Activated CD4-positive, CD25-positive, alpha-beta regulatory T cell treated with anti-CD3 and anti-CD28 coated beads, Interleukin-2, amount 50 U/mL, for 72 hours (primary cell): ENCODE measurements at regions not wholly inside any gene's neighbourhood (a gene's known extent, or its start where the extent isn't known, plus 50 kb on each side); places are given as distances from the start of the nearest gene placed in this dataset.

Experiments
- DNase-seq: peaks from one replicate; pipeline ENCODE4 v3.0.0; 2021

GRCh38 chr22:48145738-48146137 is 1383.3 kb downstream of the TBC1D22A start:
- DNase-seq: no peak

GRCh38 chr22:48144318-48144717 is 1381.9 kb downstream of the TBC1D22A start:
- DNase-seq: no peak

- DNase-seq: no peak
Observed at GRCh38 chr22:48143856-48144255, 1381.4 kb downstream of the TBC1D22A start.

- no peak for DNase-seq
Observed at GRCh38 chr22:48142388-48142787, 1379.9 kb downstream of the TBC1D22A start.

GRCh38 chr22:48141301-48141700 is 1378.9 kb downstream of the TBC1D22A start:
- DNase-seq: no peak

- no peak for DNase-seq
Observed at GRCh38 chr22:48140261-48140813, 1377.9 kb downstream of the TBC1D22A start.

- no peak for DNase-seq
Observed at GRCh38 chr22:48139776-48140175, 1377.3 kb downstream of the TBC1D22A start.

GRCh38 chr22:48138855-48139254 is 1376.4 kb downstream of the TBC1D22A start:
- DNase-seq: no peak

GRCh38 chr22:48138427-48138826 is 1376.0 kb downstream of the TBC1D22A start:
- DNase-seq: no peak

GRCh38 chr22:48137640-48138039 is 1375.2 kb downstream of the TBC1D22A start:
- DNase-seq: no peak

- DNase-seq: no peak
Observed at GRCh38 chr22:48135592-48135991, 1373.1 kb downstream of the TBC1D22A start.

- DNase-seq: no peak
Observed at GRCh38 chr22:48125416-48125815, 1363.0 kb downstream of the TBC1D22A start.

- DNase-seq: no peak
Observed at GRCh38 chr22:48121984-48122383, 1359.5 kb downstream of the TBC1D22A start.

GRCh38 chr22:48118654-48119053 is 1356.2 kb downstream of the TBC1D22A start:
- no peak for DNase-seq

GRCh38 chr22:48116871-48117270 is 1354.4 kb downstream of the TBC1D22A start:
- DNase-seq: no peak

- DNase-seq: no peak
Observed at GRCh38 chr22:48112687-48113521, 1350.5 kb downstream of the TBC1D22A start.

GRCh38 chr22:48106715-48107259 is 1344.3 kb downstream of the TBC1D22A start:
- no peak for DNase-seq

GRCh38 chr22:48106215-48106614 is 1343.8 kb downstream of the TBC1D22A start:
- no peak for DNase-seq

GRCh38 chr22:48105259-48105658 is 1342.8 kb downstream of the TBC1D22A start:
- no peak for DNase-seq

GRCh38 chr22:48104766-48105165 is 1342.3 kb downstream of the TBC1D22A start:
- DNase-seq: no peak

- no peak for DNase-seq
Observed at GRCh38 chr22:48104102-48104738, 1341.8 kb downstream of the TBC1D22A start.

GRCh38 chr22:48103126-48103875 is 1340.9 kb downstream of the TBC1D22A start:
- DNase-seq: peak; percentile 23

GRCh38 chr22:48102581-48102980 is 1340.1 kb downstream of the TBC1D22A start:
- no peak for DNase-seq
